ENCODE measurements at regions not wholly inside any gene's neighbourhood (a gene's known extent, or its start where the extent isn't known, plus 50 kb on each side); places are given as distances from the start of the nearest gene placed in this dataset.

GRCh38 chr12:76706761-76707160 is 57.2 kb upstream of the ZDHHC17 start:
- TF ChIP-seq CTCF (conservative IDR thresholded peaks at IDR 0.05; ENCODE audit: control insufficient read depth, insufficient read depth, low read depth, low read length), result no peak
- no peak overlapping the region for H3K4me3 ChIP-seq (ENCODE audit: control insufficient read depth, low read depth, low read length)
- no peak for DNase-seq (ENCODE audit: low read depth)

DNA sequence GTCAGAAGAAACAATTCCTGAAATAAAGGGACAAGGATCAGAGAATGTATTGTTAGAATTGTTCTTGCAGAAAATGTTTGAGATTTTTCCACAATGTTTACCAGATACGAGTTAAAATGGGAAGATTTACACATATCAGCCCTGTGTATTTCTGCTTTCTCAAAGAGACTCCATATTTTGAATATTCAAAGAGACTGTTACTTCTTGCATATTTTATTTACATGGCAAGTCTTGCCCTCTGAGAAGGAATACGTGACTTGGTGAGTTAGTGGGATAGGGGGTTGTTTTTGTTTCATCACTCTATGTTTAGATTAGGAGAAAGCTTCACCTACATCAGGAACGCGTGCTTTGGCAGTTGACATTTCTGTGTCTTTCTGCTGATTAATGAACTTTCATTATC is 56.1 kb upstream of the ZDHHC17 start:
- TF ChIP-seq CTCF (conservative IDR thresholded peaks at IDR 0.05; ENCODE audit: control insufficient read depth, insufficient read depth, low read depth, low read length), result no peak
- no peak for DNase-seq (ENCODE audit: low read depth)
- H3K4me3 ChIP-seq (ENCODE audit: control insufficient read depth, low read depth, low read length), result no peak overlapping the region

DNA sequence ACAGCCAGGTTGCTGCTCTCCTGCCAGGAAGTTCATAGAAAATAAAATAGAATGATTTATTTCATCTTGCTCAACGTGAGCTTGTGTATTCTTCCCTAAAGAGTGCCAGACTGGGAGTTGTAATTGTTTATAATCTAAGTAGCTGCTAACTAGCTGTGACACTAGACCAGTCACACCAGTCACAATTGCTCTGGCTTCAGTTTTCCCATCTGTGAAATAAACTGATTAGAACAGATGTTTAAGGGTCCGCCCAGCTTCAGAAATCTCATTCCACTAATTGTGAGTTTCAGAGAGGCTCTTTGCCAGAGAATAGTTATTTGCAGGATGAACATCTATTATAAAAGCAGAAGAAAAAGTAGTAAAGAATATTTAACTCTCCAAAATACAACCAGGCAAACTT is 55.6 kb upstream of the ZDHHC17 start:
- no peak overlapping the region for H3K4me3 ChIP-seq (ENCODE audit: control insufficient read depth, low read depth, low read length)
- DNase-seq (ENCODE audit: low read depth), result no peak
- no peak for TF ChIP-seq CTCF (conservative IDR thresholded peaks at IDR 0.05; ENCODE audit: control insufficient read depth, insufficient read depth, low read depth, low read length)

DNA sequence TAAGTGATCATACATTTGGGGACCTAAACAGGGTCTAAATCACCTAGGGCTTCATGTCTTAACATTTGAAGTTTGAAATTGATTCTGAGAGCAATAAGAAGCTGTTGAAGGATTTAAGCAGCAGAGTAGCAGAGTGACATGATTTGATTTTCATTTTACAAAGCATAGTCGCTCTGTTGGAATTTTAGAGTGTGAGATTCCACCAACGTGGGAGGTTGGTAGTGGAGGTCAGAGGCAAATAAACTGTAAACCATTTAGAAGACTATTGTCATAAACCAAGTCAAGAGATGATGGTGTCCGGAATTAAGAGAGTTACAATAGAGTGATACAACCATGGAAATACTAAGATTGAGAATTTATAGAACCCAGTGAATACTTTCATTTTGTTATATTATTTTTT is 52.7 kb upstream of the ZDHHC17 start:
- no peak for TF ChIP-seq CTCF (conservative IDR thresholded peaks at IDR 0.05; ENCODE audit: control insufficient read depth, insufficient read depth, low read depth, low read length)
- no peak for DNase-seq (ENCODE audit: low read depth)
- no peak overlapping the region for H3K4me3 ChIP-seq (ENCODE audit: control insufficient read depth, low read depth, low read length)

- no peak for DNase-seq (ENCODE audit: low read depth)
- no peak overlapping the region for H3K4me3 ChIP-seq (ENCODE audit: control insufficient read depth, low read depth, low read length)
- no peak for TF ChIP-seq CTCF (conservative IDR thresholded peaks at IDR 0.05; ENCODE audit: control insufficient read depth, insufficient read depth, low read depth, low read length)
Observed at GRCh38 chr12:76713130-76713529, 50.8 kb upstream of the ZDHHC17 start.

DNA sequence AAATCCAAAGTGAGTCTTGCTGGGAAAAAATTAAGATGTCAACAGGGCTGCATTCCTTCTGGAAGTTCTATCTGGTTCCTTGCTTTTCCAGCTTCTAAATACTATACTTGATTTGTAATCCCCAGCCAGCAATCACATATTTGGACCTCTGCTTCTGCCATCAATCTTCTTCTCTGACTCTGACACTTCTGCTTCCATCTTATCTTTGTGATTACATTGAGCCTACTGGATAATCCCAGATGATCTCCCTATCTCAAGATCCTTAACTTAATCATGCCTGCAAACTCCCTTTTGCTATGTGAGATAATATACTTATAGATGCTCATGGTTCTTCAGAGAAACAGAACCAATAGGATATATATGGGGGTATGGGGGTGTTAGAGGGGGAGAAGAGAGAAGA is 49.9 kb upstream of the ZDHHC17 start:
- TF ChIP-seq CTCF (conservative IDR thresholded peaks at IDR 0.05; ENCODE audit: control insufficient read depth, insufficient read depth, low read depth, low read length), result no peak
- DNase-seq (ENCODE audit: low read depth), result no peak
- no peak overlapping the region for H3K4me3 ChIP-seq (ENCODE audit: control insufficient read depth, low read depth, low read length)
